ENCODE measurements at regions not wholly inside any gene's neighbourhood (a gene's known extent, or its start where the extent isn't known, plus 50 kb on each side); places are given as distances from the start of the nearest gene placed in this dataset.
A peak's percentile ranks its signal among the peaks of the same experiment; 100 is the strongest.
"Not testable (repeated sequence)": the region's sequence is repeated elsewhere in the genome, so short reads cannot be mapped to it uniquely, and the experiment has no call there.

GRCh38 chr17:22131740-22132139 is 439.4 kb downstream of the KCNJ18 start:
- no peak for DNase-seq (ENCODE audit: low read depth, low spot score)

DNA sequence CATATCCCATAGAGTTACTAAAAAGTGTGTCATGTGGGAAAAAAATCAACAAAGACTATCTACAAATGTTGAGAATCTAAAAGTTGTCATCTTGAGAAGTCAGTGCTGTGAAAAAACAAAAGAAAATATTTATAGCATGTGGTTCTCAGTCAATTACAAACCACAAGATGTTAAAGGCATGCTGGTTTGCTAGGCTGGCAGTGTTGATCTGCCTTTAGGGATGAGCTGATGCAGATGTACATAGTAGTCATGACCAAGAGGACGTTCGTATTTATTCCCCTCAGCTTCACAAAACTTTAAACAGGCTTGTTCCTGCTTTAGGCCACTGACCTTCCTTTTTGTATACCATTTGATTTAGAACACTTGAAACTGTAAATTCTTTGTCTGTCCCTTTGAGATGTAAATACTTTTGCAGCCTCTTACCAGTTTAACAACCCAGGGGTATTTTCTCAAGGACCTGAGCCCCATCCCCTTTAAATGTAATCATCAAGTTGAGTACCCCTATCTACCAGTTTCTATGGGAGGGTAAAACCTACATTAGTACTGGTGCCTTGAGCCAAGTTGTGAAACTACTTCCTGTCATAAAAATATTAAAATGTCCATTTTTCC is 446.6 kb downstream of the KCNJ18 start:
- DNase-seq (ENCODE audit: low read depth, low spot score) = no peak

GRCh38 chr17:22142091-22142490 is 449.8 kb downstream of the KCNJ18 start:
- DNase-seq (ENCODE audit: low read depth, low spot score) = no peak

DNA sequence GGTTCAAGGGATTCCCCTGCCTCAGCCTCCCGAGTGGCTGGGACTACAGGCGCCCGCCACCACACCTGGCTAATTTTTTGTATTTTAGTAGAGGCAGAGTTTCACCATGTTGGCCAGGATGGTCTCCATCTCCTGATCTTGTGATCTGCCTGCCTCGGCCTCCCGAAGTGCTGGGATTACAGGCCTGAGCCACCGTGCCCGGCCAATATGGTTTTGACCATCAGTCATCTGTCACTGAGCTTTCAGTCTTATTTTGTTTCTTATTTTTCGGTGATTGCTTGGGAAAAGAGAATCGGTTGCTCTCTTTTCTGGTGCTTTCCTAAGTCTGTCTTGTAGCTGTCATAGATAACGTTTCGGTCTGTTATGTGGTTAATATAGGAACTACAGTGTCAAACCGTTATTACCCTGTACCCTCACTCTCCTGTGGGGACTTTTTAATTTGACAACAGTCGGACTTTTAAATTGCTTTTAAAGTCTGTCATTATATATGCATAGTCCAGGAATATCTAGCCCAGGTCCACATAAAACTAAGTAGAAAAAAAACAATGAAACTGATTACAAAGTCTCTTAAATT is 453.4 kb downstream of the KCNJ18 start:
- no peak for DNase-seq (ENCODE audit: low read depth, low spot score)

DNA sequence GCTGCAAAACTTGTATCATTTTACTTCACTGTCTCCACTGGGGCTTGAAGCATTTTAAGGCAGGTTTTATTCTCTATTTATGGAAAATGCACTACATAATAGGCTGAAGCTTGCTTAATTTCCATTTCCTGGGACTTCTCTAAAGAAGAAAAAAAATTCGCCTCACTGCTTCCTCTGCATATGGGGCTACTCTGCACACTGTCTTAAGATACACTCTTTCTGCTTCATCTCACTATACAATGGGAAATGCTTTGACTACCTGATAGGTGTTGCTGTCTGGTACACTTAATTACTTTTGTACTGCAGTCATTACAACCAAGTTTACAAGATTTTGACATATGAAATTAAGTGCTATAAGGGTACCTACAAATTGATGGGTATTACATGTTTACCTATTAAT is 466.0 kb downstream of the KCNJ18 start:
- DNase-seq (ENCODE audit: low read depth, low spot score) = no peak

- no peak for DNase-seq (ENCODE audit: low read depth, low spot score)
These were observed 469.1 kb downstream of the KCNJ18 start for GRCh38 chr17:22161376-22161775.

DNA sequence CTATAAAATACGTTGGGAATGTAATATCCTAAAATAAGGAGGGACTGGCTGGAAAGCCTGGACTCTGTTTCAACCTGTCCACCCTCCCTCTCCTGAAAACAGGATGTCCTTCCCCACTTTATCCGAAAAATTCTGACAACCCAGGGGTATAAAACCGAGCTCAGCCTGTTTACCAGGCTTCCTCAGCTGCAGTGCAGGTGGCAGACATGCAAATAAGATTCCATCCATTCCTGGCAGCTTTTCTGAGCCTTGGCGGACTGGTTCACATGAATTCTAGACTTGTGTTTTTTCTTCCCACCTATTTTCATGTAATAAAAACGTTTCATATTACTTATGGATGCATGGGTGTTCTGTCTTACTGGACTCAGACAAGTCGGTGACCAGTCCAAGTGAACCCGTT is 479.3 kb downstream of the KCNJ18 start:
- peak; percentile 3 for DNase-seq (ENCODE audit: low read depth, low spot score)

DNA sequence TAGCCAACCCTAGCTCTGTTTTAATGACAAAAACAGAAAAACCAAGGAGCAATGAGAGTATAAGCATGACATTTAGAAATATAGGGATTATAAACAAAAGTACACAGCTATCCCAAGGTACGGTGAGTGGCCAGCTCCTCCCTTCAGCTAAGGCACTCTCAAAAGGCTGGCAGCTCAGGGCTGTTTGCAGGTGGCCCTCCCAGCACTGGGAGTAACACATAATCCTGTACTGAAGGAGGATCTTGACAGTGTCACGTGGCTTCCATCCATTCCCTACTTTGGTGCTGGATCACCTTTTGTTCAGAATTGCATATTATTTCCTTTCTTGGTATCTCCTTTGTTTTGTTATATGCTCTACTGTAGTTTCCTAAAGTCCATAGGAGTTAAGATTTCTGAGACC is 500.8 kb downstream of the KCNJ18 start:
- no peak for DNase-seq (ENCODE audit: low read depth, low spot score)

- not testable (repeated sequence) for DNase-seq (ENCODE audit: low read depth, low spot score)
These were observed 507.9 kb downstream of the KCNJ18 start for GRCh38 chr17:22200187-22200586.

DNA sequence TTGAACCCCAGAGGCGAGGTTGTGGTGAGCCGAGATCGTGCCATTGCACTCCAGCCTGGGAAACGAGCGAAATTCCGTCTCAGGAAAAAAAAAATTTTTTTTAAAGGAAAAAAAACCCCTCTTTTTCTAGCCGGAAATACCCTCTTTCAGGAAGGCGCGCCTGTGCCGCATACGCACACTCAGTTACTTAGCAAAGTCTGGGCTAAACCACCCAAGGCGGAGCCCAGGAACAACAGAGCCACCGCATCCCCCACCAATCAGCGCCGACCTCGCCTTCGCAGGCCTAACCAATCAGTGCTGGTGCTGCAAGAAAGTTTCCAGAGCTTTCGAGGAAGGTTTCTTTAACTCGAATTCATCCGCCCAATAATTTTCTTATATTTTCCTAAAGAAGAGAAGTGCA is 510.4 kb downstream of the KCNJ18 start:
- no peak for DNase-seq (ENCODE audit: low read depth, low spot score)

DNA sequence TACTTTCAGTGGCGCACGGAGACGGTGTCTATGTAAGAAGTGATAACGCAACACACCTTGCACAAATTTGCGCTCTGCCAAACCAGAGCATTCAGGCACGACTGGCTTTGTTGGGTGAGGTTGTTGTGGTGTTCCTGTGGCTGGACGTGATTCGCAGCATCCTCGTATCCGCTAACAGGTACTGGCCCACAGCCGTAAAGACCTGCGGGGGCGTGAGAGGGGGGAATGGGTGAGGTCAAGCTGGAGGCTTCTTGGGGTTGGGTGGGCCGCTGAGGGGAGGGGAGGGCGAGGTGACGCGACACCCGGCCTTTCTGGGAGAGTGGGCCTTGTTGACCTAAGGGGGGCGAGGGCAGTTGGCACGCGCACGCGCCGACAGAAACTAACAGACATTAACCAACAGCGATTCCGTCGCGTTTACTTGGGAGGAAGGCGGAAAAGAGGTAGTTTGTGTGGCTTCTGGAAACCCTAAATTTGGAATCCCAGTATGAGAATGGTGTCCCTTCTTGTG is 510.9 kb downstream of the KCNJ18 start:
- DNase-seq (ENCODE audit: low read depth, low spot score) = no peak

- DNase-seq (ENCODE audit: low read depth, low spot score) = not testable (repeated sequence)
These were observed 511.8 kb downstream of the KCNJ18 start for GRCh38 chr17:22204076-22204475.

GRCh38 chr17:22210212-22210611 is 517.9 kb downstream of the KCNJ18 start:
- not testable (repeated sequence) for DNase-seq (ENCODE audit: low read depth, low spot score)

DNA sequence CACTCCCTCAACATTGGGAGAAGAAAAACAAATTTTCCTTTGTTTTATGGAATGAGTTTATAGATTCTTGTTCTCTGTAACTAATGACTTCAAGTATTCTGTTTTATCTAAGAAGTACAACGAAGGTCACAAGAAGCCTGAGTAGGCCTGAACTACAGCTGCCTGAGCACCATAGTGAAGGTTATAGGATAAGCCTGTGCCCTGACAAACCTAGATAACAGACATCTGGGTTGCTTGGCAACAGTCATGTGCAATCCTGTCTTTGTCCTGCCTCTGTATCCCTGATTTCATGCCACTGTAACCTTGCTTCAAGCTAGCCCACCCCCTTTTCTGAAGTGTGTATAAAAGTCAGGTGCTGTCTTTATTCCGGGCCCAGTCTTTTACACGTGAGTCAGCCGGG is 520.8 kb downstream of the KCNJ18 start:
- DNase-seq (ENCODE audit: low read depth, low spot score) = not testable (repeated sequence)

DNA sequence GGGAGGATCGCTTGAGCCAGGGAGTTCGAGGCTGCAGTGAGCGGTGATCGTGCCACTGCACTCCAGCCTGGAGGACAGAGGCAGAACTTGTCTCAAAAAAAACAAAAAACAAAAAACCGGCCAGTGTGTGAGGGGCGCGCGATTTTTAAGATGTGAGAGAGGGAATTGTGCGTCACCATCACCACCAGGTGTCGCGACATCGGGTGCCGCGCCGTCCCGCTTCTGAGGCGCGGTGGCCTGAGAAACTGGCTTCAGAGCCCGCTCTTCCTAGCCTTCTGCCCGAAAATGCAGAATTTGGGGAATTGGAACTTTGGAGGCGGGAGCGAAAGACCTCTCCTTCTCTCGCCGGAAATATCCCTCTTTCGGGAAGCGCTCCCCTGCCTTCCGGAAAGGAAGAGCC is 524.8 kb downstream of the KCNJ18 start:
- peak; percentile 30 for DNase-seq (ENCODE audit: low read depth, low spot score)

DNA sequence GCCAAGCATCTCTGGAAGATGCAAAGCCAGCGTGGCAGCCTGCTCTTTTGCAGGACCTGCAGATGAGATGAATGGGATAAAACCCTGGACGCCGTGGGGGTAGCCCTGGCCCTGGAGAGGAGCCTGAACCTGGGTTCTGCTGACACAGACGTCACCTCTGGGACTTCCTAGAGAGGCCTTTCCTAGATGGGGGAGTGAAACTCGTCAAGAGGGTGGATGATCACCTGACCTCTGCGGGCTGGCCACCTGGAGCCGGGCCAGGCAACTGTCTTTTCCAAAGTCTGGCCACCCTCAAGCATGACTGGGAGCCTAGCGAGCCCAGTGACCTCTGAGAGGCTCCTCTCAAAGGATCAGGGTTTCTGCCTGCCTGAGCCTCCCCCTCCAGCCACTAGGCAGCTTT is 529.0 kb downstream of the KCNJ18 start:
- DNase-seq (ENCODE audit: low read depth, low spot score) = no peak

GRCh38 chr17:22226477-22226876 is 534.2 kb downstream of the KCNJ18 start:
- not testable (repeated sequence) for DNase-seq (ENCODE audit: low read depth, low spot score)

DNA sequence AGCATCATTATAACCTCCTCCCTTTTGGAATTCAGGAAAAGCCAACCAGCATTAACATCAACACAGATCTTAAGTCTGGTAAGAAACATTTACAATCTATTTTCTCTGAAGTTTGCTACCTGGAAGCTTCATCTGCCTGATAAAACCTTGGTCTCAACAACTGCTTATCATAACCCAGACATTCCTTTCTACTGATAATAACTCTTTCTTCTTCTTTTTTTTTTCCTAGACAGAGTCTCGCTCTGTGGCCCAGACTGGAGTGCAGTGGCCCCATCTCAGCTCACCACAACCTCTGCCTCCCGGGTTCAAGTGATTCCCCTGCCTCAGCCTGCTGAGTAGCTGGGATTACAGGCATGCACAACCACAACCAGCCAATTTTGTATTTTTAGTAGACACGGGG is 534.6 kb downstream of the KCNJ18 start:
- DNase-seq (ENCODE audit: low read depth, low spot score) = not testable (repeated sequence)

- DNase-seq (ENCODE audit: low read depth, low spot score) = not testable (repeated sequence)
These were observed 535.6 kb downstream of the KCNJ18 start for GRCh38 chr17:22227699-22228553.

GRCh38 chr17:22229821-22230220 is 537.5 kb downstream of the KCNJ18 start:
- DNase-seq (ENCODE audit: low read depth, low spot score) = not testable (repeated sequence)

- DNase-seq (ENCODE audit: low read depth, low spot score) = no peak
These were observed 541.1 kb downstream of the KCNJ18 start for GRCh38 chr17:22233382-22233781.

GRCh38 chr17:22242472-22242871 is 550.1 kb downstream of the KCNJ18 start:
- DNase-seq (ENCODE audit: low read depth, low spot score) = no peak

DNA sequence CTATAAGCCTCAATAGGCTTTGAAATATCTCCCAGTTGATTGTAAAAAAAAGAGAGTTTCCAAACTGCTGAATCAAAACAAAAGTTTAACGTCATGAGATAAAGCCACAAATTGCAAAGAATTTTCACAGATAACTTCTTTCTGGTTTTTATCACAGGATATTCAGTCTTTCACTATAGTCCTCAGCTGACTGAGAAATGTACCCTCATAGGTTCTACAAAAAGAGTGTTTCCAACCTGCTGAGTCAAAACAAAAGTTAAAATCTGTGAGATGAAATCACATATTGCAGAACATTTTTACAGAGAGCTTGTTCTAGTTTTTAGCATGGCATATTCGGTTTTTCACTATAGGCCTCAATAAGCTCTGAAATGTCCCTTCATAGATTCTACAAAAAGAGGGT is 559.2 kb downstream of the KCNJ18 start:
- no peak for DNase-seq (ENCODE audit: low read depth, low spot score)

All from iPS DF 19.7 (cell line).